Left ventricle myocardium inferior (tissue), 1 donor: ENCODE measurements at regions not wholly inside any gene's neighbourhood (a gene's known extent, or its start where the extent isn't known, plus 50 kb on each side); places are given as distances from the start of the nearest gene placed in this dataset.

ENCODE experiments used
- DNase-seq: peaks from one replicate; pipeline ENCODE4 v3.0.0-alpha.2; 2020
- H3K27ac ChIP-seq: fragments of 200-600 bp; replicated peaks from 2 replicates; pipeline ENCODE4 v1.8.0; 2021
- H3K27me3 ChIP-seq: fragments of 200-600 bp; 2 replicates; pipeline ENCODE4 v1.8.0; 2021; ENCODE audit warnings: low read depth
- H3K36me3 ChIP-seq: fragments of 200-600 bp; 2 replicates; pipeline ENCODE4 v1.8.0; 2021
- H3K4me1 ChIP-seq: fragments of 200-600 bp; 2 replicates; pipeline ENCODE4 v1.8.0; 2021
- H3K4me3 ChIP-seq: fragments of 200-600 bp; 2 replicates; pipeline ENCODE4 v1.8.0; 2021; ENCODE audit warnings: mild to moderate bottlenecking, moderate library complexity
- H3K9me3 ChIP-seq: fragments of 200-600 bp; replicated peaks from 2 replicates; pipeline ENCODE4 v1.8.0; 2021
- intact Hi-C: fragments of 100-400 bp; cut with micrococcal nuclease; formaldehyde crosslinking; loops from one replicate; pipeline ENCODE4 v1.11.0; 2022
- TF ChIP-seq, protein P1 (sequence below): fragments of 200-600 bp; IDR thresholded peaks from 2 replicates; pipeline ENCODE4 v1.8.0; 2021; ENCODE audit warnings: antibody characterized with exemption, mild to moderate bottlenecking, borderline replicate concordance
- donor health status: DM: no; HTN: yes; CAD: no; lungs with severe emphysema.

DNA sequence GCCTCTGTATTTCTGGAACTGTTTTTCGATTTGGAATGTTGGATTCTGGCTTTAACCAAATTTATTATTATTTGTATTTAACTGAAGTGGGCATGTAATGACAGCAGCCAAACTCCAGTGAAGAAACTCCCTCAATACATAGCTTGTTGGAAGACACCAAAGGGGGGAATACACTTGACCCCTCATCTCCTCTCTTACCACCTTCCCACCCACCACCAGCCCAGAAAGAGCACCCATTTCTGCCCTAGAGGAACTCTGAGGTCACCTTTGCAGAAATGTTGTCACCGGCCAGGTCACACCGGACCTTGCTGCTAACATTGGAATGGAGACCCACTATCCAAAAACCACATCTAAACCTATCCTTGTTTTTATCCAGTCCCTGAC, 58.6 kb upstream of the CA12 start:
- H3K9me3 ChIP-seq: no peaks in the 10 kb centered on the region
- TF ChIP-seq, protein P1, sequence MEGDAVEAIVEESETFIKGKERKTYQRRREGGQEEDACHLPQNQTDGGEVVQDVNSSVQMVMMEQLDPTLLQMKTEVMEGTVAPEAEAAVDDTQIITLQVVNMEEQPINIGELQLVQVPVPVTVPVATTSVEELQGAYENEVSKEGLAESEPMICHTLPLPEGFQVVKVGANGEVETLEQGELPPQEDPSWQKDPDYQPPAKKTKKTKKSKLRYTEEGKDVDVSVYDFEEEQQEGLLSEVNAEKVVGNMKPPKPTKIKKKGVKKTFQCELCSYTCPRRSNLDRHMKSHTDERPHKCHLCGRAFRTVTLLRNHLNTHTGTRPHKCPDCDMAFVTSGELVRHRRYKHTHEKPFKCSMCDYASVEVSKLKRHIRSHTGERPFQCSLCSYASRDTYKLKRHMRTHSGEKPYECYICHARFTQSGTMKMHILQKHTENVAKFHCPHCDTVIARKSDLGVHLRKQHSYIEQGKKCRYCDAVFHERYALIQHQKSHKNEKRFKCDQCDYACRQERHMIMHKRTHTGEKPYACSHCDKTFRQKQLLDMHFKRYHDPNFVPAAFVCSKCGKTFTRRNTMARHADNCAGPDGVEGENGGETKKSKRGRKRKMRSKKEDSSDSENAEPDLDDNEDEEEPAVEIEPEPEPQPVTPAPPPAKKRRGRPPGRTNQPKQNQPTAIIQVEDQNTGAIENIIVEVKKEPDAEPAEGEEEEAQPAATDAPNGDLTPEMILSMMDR: no peak
- H3K4me3 ChIP-seq: no peak overlapping the region
- no peak for DNase-seq
- H3K27me3 ChIP-seq: no peaks in the 10 kb centered on the region
- H3K36me3 ChIP-seq: no peaks in the 10 kb centered on the region
- peaks cover 17% of the 10 kb centered on the region for H3K4me1 ChIP-seq
- H3K27ac ChIP-seq: no peak overlapping the region
- intact Hi-C loops: no loop called here

DNA sequence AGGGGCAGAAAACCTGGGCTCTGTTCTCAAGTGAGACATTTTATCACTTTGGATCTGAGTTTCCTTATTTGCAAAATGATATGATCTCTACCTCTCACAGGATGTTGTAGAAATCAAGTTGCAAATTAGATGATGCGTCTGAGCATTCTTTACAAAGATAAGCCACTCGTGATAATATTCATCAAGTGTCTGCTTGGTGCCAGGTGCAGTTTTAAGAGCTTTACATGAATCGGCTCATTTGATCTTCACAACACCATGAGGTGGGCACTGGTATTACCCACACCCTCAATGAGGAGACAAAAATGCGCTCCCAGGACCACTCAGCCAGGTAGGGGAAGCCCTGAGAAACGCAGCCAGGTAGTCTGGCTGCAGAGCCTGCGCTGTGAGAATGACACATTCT, 59.1 kb upstream of the CA12 start:
- Histone ChIP-seq H3K36me3 (no peaks in the 10 kb centered on the region), H3K27me3 (no peaks in the 10 kb centered on the region), H3K4me1 (peaks cover 16% of the 10 kb centered on the region), H3K4me3 (no peak overlapping the region), H3K27ac (no peak overlapping the region), H3K9me3 (no peaks in the 10 kb centered on the region)
- intact Hi-C loops: no loop called here
- DNase-seq: no peak
- TF ChIP-seq, protein P1: no peak

DNA sequence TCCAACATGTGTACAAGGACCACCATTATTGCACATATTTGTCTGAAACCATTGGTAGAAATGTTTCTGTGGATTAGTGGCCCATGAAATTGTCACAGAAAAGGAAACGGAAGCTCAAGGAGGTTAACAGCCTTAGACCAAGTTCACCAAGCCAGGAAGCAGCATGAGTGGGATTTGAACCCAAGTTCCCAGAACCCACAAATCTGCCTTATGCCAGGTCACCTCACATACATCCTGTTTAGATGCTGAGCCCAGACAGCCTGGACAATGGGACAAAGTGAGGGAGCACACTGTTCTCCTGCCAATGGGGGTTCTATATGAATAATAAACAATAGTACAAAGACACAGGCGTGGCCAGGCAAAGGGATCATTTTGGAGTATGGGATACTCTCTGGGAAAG, 59.6 kb upstream of the CA12 start:
- no peaks in the 10 kb centered on the region for H3K27me3 ChIP-seq
- H3K27ac ChIP-seq: no peak overlapping the region
- peaks cover 11% of the 10 kb centered on the region for H3K4me1 ChIP-seq
- TF ChIP-seq, protein P1: no peak
- no peaks in the 10 kb centered on the region for H3K9me3 ChIP-seq
- no peaks in the 10 kb centered on the region for H3K36me3 ChIP-seq
- no peak for DNase-seq
- H3K4me3 ChIP-seq: no peak overlapping the region
- intact Hi-C loops: no loop called here

DNA sequence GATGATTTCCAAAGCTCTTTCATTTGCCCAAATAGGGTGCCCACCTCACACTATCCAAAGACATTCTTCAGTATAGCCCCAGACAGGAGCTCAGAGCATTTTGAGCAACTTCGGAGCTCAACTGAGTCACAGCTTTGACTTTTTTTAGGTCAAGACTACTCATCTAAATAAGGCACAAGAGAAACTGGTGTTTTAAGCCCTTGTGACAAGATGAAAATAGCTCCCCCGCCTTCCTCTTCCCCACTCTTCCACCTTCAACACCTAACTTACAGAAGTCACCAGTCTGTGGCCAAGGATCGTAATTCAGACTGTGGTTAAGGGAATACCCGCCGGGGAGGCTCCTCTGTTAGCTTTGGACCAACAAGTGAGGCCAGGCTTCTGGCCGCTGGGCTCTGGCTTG, 60.4 kb upstream of the CA12 start:
- DNase-seq: no peak
- TF ChIP-seq, protein P1: no peak
- Histone ChIP-seq H3K9me3 (no peaks in the 10 kb centered on the region), H3K27ac (no peak overlapping the region), H3K4me1 (peaks cover 3% of the 10 kb centered on the region), H3K4me3 (no peak overlapping the region), H3K36me3 (no peaks in the 10 kb centered on the region), H3K27me3 (no peaks in the 10 kb centered on the region)
- intact Hi-C loops: no loop called here

DNA sequence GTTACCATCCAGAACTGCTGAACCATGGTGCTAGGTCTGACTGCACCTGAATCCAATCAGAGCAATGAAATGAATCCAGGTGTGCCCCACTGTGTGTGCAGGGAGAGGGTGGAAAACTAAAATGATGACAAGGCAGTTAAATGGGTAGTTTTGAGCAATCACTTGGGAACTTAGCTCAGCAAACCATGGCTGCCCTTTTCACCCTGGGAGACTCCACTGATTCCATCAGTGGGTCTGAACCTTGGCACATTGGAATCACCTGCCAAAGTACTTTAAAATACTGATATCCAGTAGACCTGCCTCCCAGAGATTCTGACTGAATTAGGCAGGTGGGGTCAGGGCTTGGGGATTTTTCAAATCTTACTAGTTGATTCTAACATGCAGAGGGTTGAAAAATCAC, 59.8 kb upstream of the USP3 start:
- no peaks in the 10 kb centered on the region for H3K36me3 ChIP-seq
- no peak overlapping the region for H3K27ac ChIP-seq
- no peaks in the 10 kb centered on the region for H3K9me3 ChIP-seq
- intact Hi-C loops: no loop called here
- no peaks in the 10 kb centered on the region for H3K4me1 ChIP-seq
- no peak overlapping the region for H3K4me3 ChIP-seq
- no peak for DNase-seq
- TF ChIP-seq, protein P1: no peak
- no peaks in the 10 kb centered on the region for H3K27me3 ChIP-seq

DNA sequence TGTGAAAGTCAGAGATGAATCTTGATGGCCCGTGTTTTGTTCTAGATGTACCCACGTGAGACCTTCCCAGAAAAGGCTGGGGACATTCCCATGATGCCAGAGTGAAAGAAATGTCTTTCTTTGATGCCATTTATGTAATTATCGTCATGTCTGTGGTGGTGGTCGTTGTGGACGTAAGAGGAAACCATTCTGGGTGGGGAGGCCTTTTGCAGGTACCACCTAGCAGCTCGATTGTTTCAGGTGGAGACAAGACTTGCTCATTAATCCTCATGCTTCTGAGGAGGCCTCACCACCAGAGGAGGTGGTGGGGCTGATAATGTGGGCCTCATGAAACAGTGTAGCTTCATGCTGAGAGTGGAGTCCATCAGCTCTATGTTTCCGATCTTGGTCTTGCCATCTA, 58.1 kb upstream of the USP3 start:
- Histone ChIP-seq H3K4me1 (no peaks in the 10 kb centered on the region), H3K36me3 (no peaks in the 10 kb centered on the region), H3K27ac (no peak overlapping the region), H3K4me3 (no peak overlapping the region), H3K27me3 (no peaks in the 10 kb centered on the region), H3K9me3 (no peaks in the 10 kb centered on the region)
- intact Hi-C loops: no loop called here
- TF ChIP-seq, protein P1: no peak
- DNase-seq: no peak
